CD4-positive, alpha-beta T cell treated with Interleukin-6 for 4 hours (primary cell): ENCODE measurements at regions not wholly inside any gene's neighbourhood (a gene's known extent, or its start where the extent isn't known, plus 50 kb on each side); places are given as distances from the start of the nearest gene placed in this dataset.
"Not testable (repeated sequence)": the region's sequence is repeated elsewhere in the genome, so short reads cannot be mapped to it uniquely, and the experiment has no call there.

Source experiments
- DNase-seq: peaks from one replicate; pipeline ENCODE4 v3.0.0-alpha.2; 2020; ENCODE audit warnings: mixed read lengths

GRCh38 chr22:49470741-49471503 is 356.8 kb downstream of the BRD1 start:
- DNase-seq: no peak

- no peak for DNase-seq
Measured at GRCh38 chr22:49469896-49470740, 357.6 kb downstream of the BRD1 start.

- no peak for DNase-seq
Measured at GRCh38 chr22:49468487-49469198, 359.0 kb downstream of the BRD1 start.

GRCh38 chr22:49466878-49467595 is 360.6 kb downstream of the BRD1 start:
- no peak for DNase-seq

GRCh38 chr22:49464037-49464436 is 363.6 kb downstream of the BRD1 start:
- no peak for DNase-seq

- DNase-seq: no peak
Measured at GRCh38 chr22:49462795-49463194, 364.9 kb downstream of the BRD1 start.

GRCh38 chr22:49462291-49462690 is 365.4 kb downstream of the BRD1 start:
- no peak for DNase-seq

GRCh38 chr22:49461674-49462073 is 366.0 kb downstream of the BRD1 start:
- no peak for DNase-seq

GRCh38 chr22:49460592-49461281 is 366.9 kb downstream of the BRD1 start:
- no peak for DNase-seq

- no peak for DNase-seq
Measured at GRCh38 chr22:49460091-49460490, 367.6 kb downstream of the BRD1 start.

GRCh38 chr22:49458708-49459099 is 369.0 kb downstream of the BRD1 start:
- DNase-seq: no peak

- DNase-seq: no peak
Measured at GRCh38 chr22:49457946-49458707, 369.5 kb downstream of the BRD1 start.

- DNase-seq: no peak
Measured at GRCh38 chr22:49457146-49457545, 370.5 kb downstream of the BRD1 start.

- no peak for DNase-seq
Measured at GRCh38 chr22:49455595-49455994, 372.1 kb downstream of the BRD1 start.

GRCh38 chr22:49454726-49455125 is 372.9 kb downstream of the BRD1 start:
- no peak for DNase-seq

- DNase-seq: no peak
Measured at GRCh38 chr22:49453771-49454170, 373.9 kb downstream of the BRD1 start.

- not testable (repeated sequence) for DNase-seq
Measured at GRCh38 chr22:49453019-49453418, 374.7 kb downstream of the BRD1 start.

- DNase-seq: no peak
Measured at GRCh38 chr22:49452362-49452946, 375.2 kb downstream of the BRD1 start.

- DNase-seq: no peak
Measured at GRCh38 chr22:49451070-49451840, 376.4 kb downstream of the BRD1 start.

GRCh38 chr22:49450498-49450897 is 377.2 kb downstream of the BRD1 start:
- DNase-seq: no peak
